Cardiac fibroblast (primary cell): ENCODE measurements at regions not wholly inside any gene's neighbourhood (a gene's known extent, or its start where the extent isn't known, plus 50 kb on each side); places are given as distances from the start of the nearest gene placed in this dataset.
"Not testable (repeated sequence)": the region's sequence is repeated elsewhere in the genome, so short reads cannot be mapped to it uniquely, and the experiment has no call there.

Experiments used
- DNase-seq, 2 donors: peaks; one replicate each; pipeline versions ENCODE4 v3.0.0 to v3.0.0-alpha.2; 2010; ENCODE audit warnings: low read depth in 2 of 2
- H3K4me3 ChIP-seq, 2 donors: replicated peaks in 1 of 2; 1 replicate in 1 of 2; 2 replicates in 1 of 2; pipeline ENCODE4 v1.5.1; 2011; ENCODE audit warnings: low read depth in 2 of 2, low read length in 2 of 2, mild to moderate bottlenecking in 2 of 2, moderate library complexity in 1 of 2
- TF ChIP-seq, protein P1 (sequence below): IDR thresholded peaks from one replicate; pipeline ENCODE4 v1.5.1; 2011; ENCODE audit warnings: low read depth, mild to moderate bottlenecking, low read length, inconsistent platforms

DNA sequence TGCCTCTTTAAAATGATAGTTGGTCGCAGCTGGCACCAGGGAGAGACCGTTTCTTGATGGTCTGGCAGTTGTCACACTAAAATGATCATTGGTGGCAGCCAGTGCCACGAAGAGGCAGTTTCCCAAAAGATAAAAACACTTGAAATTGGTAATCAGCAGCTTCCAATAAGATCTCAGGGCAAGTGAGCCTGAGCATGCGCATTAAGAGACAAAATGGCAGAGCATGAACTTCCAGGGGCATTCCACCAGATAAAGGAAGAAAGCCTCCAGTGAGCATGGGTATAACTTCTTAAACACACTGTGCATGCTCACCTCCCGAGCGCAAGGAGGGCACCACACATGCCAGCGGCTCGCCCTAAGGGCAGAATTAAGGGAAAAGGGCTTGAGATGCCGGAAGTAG, 1594.2 kb upstream of the CDH9 start:
- no peak for DNase-seq
- TF ChIP-seq, protein P1, sequence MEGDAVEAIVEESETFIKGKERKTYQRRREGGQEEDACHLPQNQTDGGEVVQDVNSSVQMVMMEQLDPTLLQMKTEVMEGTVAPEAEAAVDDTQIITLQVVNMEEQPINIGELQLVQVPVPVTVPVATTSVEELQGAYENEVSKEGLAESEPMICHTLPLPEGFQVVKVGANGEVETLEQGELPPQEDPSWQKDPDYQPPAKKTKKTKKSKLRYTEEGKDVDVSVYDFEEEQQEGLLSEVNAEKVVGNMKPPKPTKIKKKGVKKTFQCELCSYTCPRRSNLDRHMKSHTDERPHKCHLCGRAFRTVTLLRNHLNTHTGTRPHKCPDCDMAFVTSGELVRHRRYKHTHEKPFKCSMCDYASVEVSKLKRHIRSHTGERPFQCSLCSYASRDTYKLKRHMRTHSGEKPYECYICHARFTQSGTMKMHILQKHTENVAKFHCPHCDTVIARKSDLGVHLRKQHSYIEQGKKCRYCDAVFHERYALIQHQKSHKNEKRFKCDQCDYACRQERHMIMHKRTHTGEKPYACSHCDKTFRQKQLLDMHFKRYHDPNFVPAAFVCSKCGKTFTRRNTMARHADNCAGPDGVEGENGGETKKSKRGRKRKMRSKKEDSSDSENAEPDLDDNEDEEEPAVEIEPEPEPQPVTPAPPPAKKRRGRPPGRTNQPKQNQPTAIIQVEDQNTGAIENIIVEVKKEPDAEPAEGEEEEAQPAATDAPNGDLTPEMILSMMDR, result no peak
- no peak overlapping the region for H3K4me3 ChIP-seq

DNA sequence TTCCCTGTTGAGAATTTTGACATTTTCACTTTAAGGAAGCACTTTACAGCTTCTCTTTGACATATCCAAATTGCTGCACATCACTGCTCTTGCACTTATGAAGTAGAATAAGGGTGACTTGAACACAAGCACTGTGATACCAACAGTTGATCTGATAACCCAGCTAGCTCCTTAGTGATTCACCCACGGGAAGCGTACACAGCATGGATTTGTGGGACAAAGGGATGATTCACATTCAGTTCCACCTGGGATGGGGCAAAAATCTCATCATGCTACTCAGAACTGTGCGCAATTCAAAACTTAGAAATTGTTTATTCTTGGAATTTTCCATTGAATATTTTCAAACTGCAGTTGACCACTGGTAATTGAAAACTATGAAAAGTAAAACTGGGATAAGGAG, 1565.5 kb upstream of the CDH9 start:
- DNase-seq, result no peak
- H3K4me3 ChIP-seq, result no peak overlapping the region
- TF ChIP-seq, protein P1, result no peak

DNA sequence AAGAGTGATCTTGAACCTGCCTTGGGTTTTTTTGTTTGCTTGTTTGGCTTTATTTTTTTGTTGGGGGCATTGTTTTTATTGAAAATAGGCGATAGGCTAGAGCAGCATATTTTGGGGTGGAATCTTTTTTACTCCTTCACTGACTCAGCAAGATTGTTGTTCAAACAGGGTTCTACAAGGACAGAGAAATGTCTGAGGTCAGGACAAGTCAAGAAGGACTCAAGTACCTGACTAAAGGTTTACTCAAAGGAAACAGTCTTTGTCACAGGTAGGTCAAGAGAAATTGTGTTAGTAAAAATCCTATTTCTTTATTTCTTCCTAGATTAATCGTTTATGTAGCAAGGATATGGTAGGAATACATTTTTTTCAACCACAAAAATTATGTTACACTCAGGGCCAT, 1564.0 kb upstream of the CDH9 start:
- TF ChIP-seq, protein P1, result no peak
- DNase-seq, result no peak
- H3K4me3 ChIP-seq, result no peak overlapping the region

DNA sequence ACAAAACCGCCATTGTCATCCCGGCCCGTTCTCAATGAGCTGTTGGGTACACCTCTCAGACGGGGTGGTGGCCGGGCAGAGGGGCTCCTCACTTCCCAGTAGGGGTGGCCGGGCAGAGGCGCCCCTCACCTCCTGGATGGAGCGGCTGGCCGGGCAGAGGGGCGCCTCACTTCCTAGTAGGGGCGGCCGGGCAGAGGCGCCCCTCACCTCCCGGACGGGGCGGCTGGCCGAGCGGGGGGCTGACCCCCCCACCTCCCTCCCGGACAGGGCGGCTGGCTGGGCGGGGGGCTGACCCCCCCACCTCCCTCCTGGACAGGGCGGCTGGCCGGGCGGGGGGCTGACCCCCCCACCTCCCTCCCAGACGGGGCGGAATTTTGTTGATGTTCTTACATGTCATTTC, 1558.3 kb upstream of the CDH9 start:
- H3K4me3 ChIP-seq, DNase-seq: not testable (repeated sequence)

DNA sequence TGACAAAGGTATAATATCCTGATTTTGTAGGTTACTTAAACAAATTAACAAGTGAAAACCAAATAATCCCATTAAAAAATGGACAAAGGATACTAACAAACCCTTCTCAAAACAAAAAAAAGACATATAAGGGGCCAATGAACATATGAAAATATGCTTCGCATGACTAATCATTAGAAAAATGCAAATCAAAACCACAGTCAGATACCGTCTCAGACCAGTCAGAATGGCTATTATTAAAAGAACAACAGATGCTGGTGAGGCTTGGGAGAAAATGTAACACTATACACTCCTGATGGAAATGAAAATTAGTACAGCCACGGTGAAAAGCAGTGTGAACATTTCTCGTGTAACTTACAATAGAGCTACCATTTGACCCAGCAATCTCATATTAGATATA, 1542.2 kb upstream of the CDH9 start:
- no peak overlapping the region for H3K4me3 ChIP-seq
- peak; percentile 57 to 61 for DNase-seq
- TF ChIP-seq, protein P1, result no peak

DNA sequence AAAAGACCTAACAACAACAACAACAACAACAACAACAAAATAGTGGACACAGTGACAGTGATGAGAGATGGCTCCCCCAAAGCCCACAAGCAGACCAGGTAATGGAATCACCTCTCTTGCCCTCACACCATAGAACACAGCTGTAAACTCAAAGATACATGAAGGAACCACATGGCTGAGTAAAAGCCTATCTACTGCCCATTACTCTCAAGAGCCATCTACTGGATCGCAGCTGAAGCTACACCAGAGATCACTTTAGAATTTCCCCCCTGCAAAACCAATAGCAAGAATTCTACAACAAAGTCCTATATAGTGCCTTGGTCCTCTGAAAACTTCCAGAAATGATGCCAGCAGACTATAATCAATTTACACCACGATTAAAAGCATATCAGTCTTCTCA, 1537.6 kb upstream of the CDH9 start:
- H3K4me3 ChIP-seq, result no peak overlapping the region
- TF ChIP-seq, protein P1, result peak; percentile 36
- DNase-seq, result peak; percentile 19 to 38

DNA sequence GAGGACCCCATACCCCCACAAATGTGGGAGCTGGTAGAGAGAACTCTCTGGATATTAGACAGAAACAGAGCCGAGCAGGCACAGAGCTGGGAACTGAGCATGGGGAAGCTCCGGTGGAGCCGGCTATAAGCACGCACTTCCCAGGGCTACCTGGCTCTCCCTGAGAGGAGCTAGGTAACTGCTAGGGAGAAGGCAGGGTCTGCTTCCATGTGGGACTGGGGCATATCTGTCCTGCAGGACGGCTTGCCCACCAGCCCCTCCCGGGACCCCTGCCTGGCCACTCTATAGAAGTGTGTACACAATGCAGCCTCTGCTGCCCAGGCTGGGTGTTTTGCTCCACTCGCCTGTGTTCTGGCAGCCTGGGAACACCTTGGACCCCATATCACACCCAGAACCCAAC, 1537.0 kb upstream of the CDH9 start:
- no peak overlapping the region for H3K4me3 ChIP-seq
- DNase-seq, result no peak
- TF ChIP-seq, protein P1, result no peak
